Esophagus squamous epithelium (tissue), 5 donors: ENCODE measurements at regions not wholly inside any gene's neighbourhood (a gene's known extent, or its start where the extent isn't known, plus 50 kb on each side); places are given as distances from the start of the nearest gene placed in this dataset.
A peak's percentile ranks its signal among the peaks of the same experiment; 100 is the strongest.

ENCODE experiments used
- DNase-seq: peaks from one replicate; lab custom pipeline; 2025; lab: John Stamatoyannopoulos, UW
- H3K27ac ChIP-seq, 4 donors: fragments of 200-600 bp; sonication (generic); one replicate each; pipeline ENCODE4 v1.5.1; 2016 to 2019; ENCODE audit warnings: mild to moderate bottlenecking in 1 of 4
- H3K27me3 ChIP-seq, 4 donors: fragments of 200-600 bp; sonication (generic); 1 replicate in 3 of 4; 2 replicates in 1 of 4; pipeline versions ENCODE4 v1.5.1 to v1.6.0; 2017 to 2021; ENCODE audit warnings: antibody characterized with exemption in 1 of 4
- H3K36me3 ChIP-seq, 3 donors: fragments of 200-600 bp; sonication (generic); one replicate each; pipeline ENCODE4 v1.5.1; 2016 to 2019
- H3K4me1 ChIP-seq, 3 donors: fragments of 200-600 bp; sonication (generic); one replicate each; pipeline ENCODE4 v1.5.1; 2017 to 2019
- H3K4me3 ChIP-seq, 4 donors: fragments of 200-600 bp; sonication (generic); 1 replicate in 3 of 4; 2 replicates in 1 of 4; pipeline ENCODE4 v1.5.1; 2016 to 2019; ENCODE audit warnings: mild to moderate bottlenecking in 2 of 4, moderate library complexity in 1 of 4
- H3K9me3 ChIP-seq, 3 donors: fragments of 200-600 bp; sonication (generic); one replicate each; pipeline ENCODE4 v1.5.1; 2016 to 2019
- POLR2A ChIP-seq, 4 donors: fragments of 450-650 bp; IDR thresholded peaks; one replicate each; pipeline ENCODE4 v1.6.1; 2017; ENCODE audit warnings: antibody characterized with exemption in 4 of 4, mild to moderate bottlenecking in 4 of 4, moderate library complexity in 3 of 4
- whole genome bisulfite sequencing, 2 donors: methylation state at CpG; one replicate each; pipeline ENCODE4 v1.1.5; 2018; 5-methylcytosine and 5-hydroxymethylcytosine counted together
- intact Hi-C: fragments of 100-400 bp; cut with DNase I; formaldehyde crosslinking; loops from one replicate; pipeline ENCODE4 v1.15.0; 2022
- TF ChIP-seq, protein P1 (sequence below), 6 experiments: fragments of 450-650 bp in 4 of 6; fragments of 200-600 bp in 2 of 6; sonication (generic) in 2 of 6; IDR thresholded peaks; one replicate each; pipeline ENCODE4 v1.5.1; 2016 to 2019; ENCODE audit warnings: antibody characterized with exemption in 6 of 6, mild to moderate bottlenecking in 4 of 6, moderate library complexity in 4 of 6
- donor health status: DM: yes; HTN: yes; CAD: no.

- 71 to 80% methylated on average over 7 of the region's 7 CpGs for WGBS, 2 donors
These were observed 54.1 kb upstream of the SHLD1 start for GRCh38 chr20:5696011-5696559.

DNA sequence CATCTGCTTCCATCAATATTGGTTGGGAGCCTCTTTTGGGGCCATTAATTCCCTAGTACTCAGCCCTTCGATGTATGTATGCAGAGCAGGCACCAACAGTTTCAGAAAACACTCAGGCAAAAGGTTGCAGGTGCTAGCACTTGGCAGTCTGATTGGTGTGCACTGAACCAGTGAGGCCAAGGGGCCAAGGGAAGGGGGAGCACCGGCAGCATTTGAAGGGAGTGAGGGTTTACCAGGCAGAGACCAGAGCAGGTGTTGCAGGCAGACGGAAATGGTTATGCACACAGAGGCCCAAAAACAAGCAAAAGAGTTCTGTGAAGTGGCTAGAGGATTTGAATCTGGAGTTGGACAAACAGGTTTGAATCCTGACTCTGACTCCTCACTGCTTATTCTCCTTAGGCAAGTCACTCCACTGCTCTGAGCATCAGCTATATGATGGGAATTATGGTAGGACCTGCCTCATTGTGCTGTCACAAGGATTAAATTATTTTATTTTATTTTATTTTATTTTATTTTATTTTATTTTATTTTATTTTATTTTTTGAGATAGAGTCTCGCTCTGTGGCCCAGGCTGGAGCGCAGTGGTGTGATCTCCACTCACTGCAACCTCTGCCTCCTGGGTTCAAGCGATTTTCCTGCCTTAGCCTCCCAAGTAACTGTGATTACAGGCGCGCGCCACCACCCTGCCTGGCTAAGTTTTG is 58.1 kb upstream of the SHLD1 start:
- DNase-seq, result no peak
- Histone ChIP-seq H3K9me3 (no peaks in the 10 kb centered on the region), H3K27ac (no peak overlapping the region), H3K27me3 (no peaks in the 10 kb centered on the region), H3K4me1 (peaks cover 4 to 14% (median 5%) of the 10 kb centered on the region in 3 donors), H3K36me3 (no peaks in the 10 kb centered on the region), H3K4me3 (no peak overlapping the region)
- TF ChIP-seq, protein P1, sequence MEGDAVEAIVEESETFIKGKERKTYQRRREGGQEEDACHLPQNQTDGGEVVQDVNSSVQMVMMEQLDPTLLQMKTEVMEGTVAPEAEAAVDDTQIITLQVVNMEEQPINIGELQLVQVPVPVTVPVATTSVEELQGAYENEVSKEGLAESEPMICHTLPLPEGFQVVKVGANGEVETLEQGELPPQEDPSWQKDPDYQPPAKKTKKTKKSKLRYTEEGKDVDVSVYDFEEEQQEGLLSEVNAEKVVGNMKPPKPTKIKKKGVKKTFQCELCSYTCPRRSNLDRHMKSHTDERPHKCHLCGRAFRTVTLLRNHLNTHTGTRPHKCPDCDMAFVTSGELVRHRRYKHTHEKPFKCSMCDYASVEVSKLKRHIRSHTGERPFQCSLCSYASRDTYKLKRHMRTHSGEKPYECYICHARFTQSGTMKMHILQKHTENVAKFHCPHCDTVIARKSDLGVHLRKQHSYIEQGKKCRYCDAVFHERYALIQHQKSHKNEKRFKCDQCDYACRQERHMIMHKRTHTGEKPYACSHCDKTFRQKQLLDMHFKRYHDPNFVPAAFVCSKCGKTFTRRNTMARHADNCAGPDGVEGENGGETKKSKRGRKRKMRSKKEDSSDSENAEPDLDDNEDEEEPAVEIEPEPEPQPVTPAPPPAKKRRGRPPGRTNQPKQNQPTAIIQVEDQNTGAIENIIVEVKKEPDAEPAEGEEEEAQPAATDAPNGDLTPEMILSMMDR (IDR thresholded peaks at IDR 0.05), result no peak
- TF ChIP-seq POLR2A (IDR thresholded peaks at IDR 0.05), result no peak
- 84 to 85% methylated on average over 8 of the region's 9 CpGs for WGBS, 2 donors
- intact Hi-C loops, result no loop called here

More at GRCh38 chr20:5696011-5696559, 54.1 kb upstream of the SHLD1 start:
- Histone ChIP-seq H3K4me1 (peaks cover 0 to 4% (median 0%) of the 10 kb centered on the region in 3 donors), H3K9me3 (no peaks in the 10 kb centered on the region), H3K4me3 (no peak overlapping the region), H3K27ac (no peak overlapping the region), H3K27me3 (no peaks in the 10 kb centered on the region), H3K36me3 (no peaks in the 10 kb centered on the region)
- DNase-seq, result no peak
- no peak for TF ChIP-seq POLR2A (IDR thresholded peaks at IDR 0.05)
- TF ChIP-seq, protein P1 (IDR thresholded peaks at IDR 0.05), result no peak
- intact Hi-C loops, result no loop called here

GRCh38 chr20:5689463-5689862 is 60.7 kb upstream of the SHLD1 start:
- intact Hi-C loops, result no loop called here
- 63 to 70% methylated on average over 6 of the region's 6 CpGs for WGBS, 2 donors
- H3K9me3 ChIP-seq, result no peaks in the 10 kb centered on the region
- H3K4me3 ChIP-seq, result no peak overlapping the region
- H3K27me3 ChIP-seq, result no peaks in the 10 kb centered on the region
- peaks cover 4 to 10% (median 5%) of the 10 kb centered on the region in 3 donors for H3K4me1 ChIP-seq
- no peak overlapping the region for H3K27ac ChIP-seq
- no peak for TF ChIP-seq POLR2A (IDR thresholded peaks at IDR 0.05)
- TF ChIP-seq, protein P1 (IDR thresholded peaks at IDR 0.05), result no peak
- no peaks in the 10 kb centered on the region for H3K36me3 ChIP-seq
- DNase-seq, result no peak

GRCh38 chr20:5688431-5688972 is 61.7 kb upstream of the SHLD1 start:
- Histone ChIP-seq H3K4me3 (no peak overlapping the region), H3K27me3 (no peaks in the 10 kb centered on the region), H3K36me3 (no peaks in the 10 kb centered on the region), H3K9me3 (no peaks in the 10 kb centered on the region), H3K27ac (peak overlapping the region in 2 of 4 donors; percentile 44 to 46), H3K4me1 (peaks cover 4 to 10% (median 5%) of the 10 kb centered on the region in 3 donors)
- intact Hi-C loops, result no loop called here
- TF ChIP-seq, protein P1 (IDR thresholded peaks at IDR 0.05), result no peak
- TF ChIP-seq POLR2A (IDR thresholded peaks at IDR 0.05), result no peak
- no peak for DNase-seq
- WGBS, 2 donors, result 39 to 60% methylated on average over 10 to 12 of the region's 12 CpGs

GRCh38 chr20:5687884-5688283 is 62.3 kb upstream of the SHLD1 start:
- no peaks in the 10 kb centered on the region for H3K9me3 ChIP-seq
- intact Hi-C loops, result no loop called here
- no peak for DNase-seq
- no peaks in the 10 kb centered on the region for H3K27me3 ChIP-seq
- no peaks in the 10 kb centered on the region for H3K36me3 ChIP-seq
- no peak overlapping the region for H3K4me3 ChIP-seq
- 73 to 79% methylated on average over 4 of the region's 4 CpGs for WGBS, 2 donors
- peak overlapping the region in 2 of 4 donors; percentile 44 to 46 for H3K27ac ChIP-seq
- H3K4me1 ChIP-seq, result peaks cover 4 to 10% (median 5%) of the 10 kb centered on the region in 3 donors
- TF ChIP-seq POLR2A (IDR thresholded peaks at IDR 0.05), result no peak
- TF ChIP-seq, protein P1 (IDR thresholded peaks at IDR 0.05), result no peak
